ENCODE measurements at regions not wholly inside any gene's neighbourhood (a gene's known extent, or its start where the extent isn't known, plus 50 kb on each side); places are given as distances from the start of the nearest gene placed in this dataset.

GRCh38 chr1:173355281-173356031 lies 121.7 kb upstream of the PRDX6 start (continued):
- TF ChIP-seq CUX1 (IDR thresholded peaks at IDR 0.05; ENCODE audit: insufficient replicate concordance, low read depth, low read length) = no peak
- no peak for TF ChIP-seq USF1 (IDR thresholded peaks at IDR 0.05; ENCODE audit: borderline replicate concordance, extremely low read length, insufficient read depth, low read depth, low read length)
- TF ChIP-seq RAD21 (IDR thresholded peaks at IDR 0.05; ENCODE audit: insufficient read depth, low read depth, low read length) = 0 out of 2 replicates have a peak, but pooled peaks have one; percentile 1
- no peak for TF ChIP-seq BCL3 (IDR thresholded peaks at IDR 0.05; ENCODE audit: borderline replicate concordance, insufficient read depth, low read depth, low read length, poor library complexity, severe bottlenecking)

All from GM12878 (cell line).